Osteoblast (primary cell): ENCODE measurements at regions not wholly inside any gene's neighbourhood (a gene's known extent, or its start where the extent isn't known, plus 50 kb on each side); places are given as distances from the start of the nearest gene placed in this dataset.

ENCODE experiments used
- DNase-seq: peaks from one replicate; pipeline ENCODE4 v3.0.0; 2011; ENCODE audit warnings: low spot score, mixed read lengths; ENCODE audit not compliant: insufficient read length; ENCODE audit errors: missing footprints
- H2AFZ ChIP-seq: 2 replicates; pipeline ENCODE4 v1.6.0; 2011; ENCODE audit warnings: mild to moderate bottlenecking, low read length
- H3K27ac ChIP-seq: 2 replicates; pipeline ENCODE4 v1.5.1; 2011; ENCODE audit warnings: mild to moderate bottlenecking, low read depth, low read length, moderate library complexity
- H3K27me3 ChIP-seq: 2 replicates; pipeline ENCODE4 v1.6.0; 2012; ENCODE audit warnings: mild to moderate bottlenecking, control low read depth, inconsistent platforms, low read length, moderate library complexity; ENCODE audit not compliant: insufficient read depth
- H3K36me3 ChIP-seq: 2 replicates; pipeline ENCODE4 v1.5.1; 2011; ENCODE audit warnings: mild to moderate bottlenecking, low read length, control low read depth, moderate library complexity; ENCODE audit not compliant: insufficient read depth
- H3K4me1 ChIP-seq: 2 replicates; pipeline ENCODE4 v1.5.1; 2011; ENCODE audit warnings: mild to moderate bottlenecking, low read length, control low read depth, moderate library complexity; ENCODE audit not compliant: insufficient read depth
- H3K4me2 ChIP-seq: 2 replicates; pipeline ENCODE4 v1.6.0; 2011; ENCODE audit warnings: mild to moderate bottlenecking, low read length; ENCODE audit not compliant: insufficient read depth
- H3K4me3 ChIP-seq: fragments of 200-600 bp; sonication (generic); 3 replicates; pipeline ENCODE4 v1.5.1; 2012; ENCODE audit warnings: mild to moderate bottlenecking, low read length, inconsistent platforms; ENCODE audit not compliant: insufficient read depth
- H3K79me2 ChIP-seq: 2 replicates; pipeline ENCODE4 v1.6.0; 2012; ENCODE audit warnings: mild to moderate bottlenecking, low read length, control low read depth, inconsistent platforms; ENCODE audit not compliant: insufficient read depth
- H3K9me3 ChIP-seq: 2 replicates; pipeline ENCODE4 v1.5.1; 2011; ENCODE audit warnings: low read depth, low read length, control low read depth
- H4K20me1 ChIP-seq: 2 replicates; pipeline ENCODE4 v1.6.0; 2012; ENCODE audit warnings: mild to moderate bottlenecking, low read length, control low read depth; ENCODE audit not compliant: insufficient read depth
- CTCF ChIP-seq: IDR thresholded peaks from 2 replicates; pipeline ENCODE4 v1.5.1; 2011; ENCODE audit warnings: mild to moderate bottlenecking, low read depth, low read length, moderate library complexity; ENCODE audit errors: extremely low read depth

- H4K20me1 ChIP-seq, result no peaks in the 10 kb centered on the region
- no peaks in the 10 kb centered on the region for H3K79me2 ChIP-seq
These were observed 219.6 kb downstream of the ANAPC1 start for GRCh38 chr2:111664275-111664850.

GRCh38 chr2:111665011-111665410 is 219.0 kb downstream of the ANAPC1 start:
- no peak overlapping the region for H3K4me3 ChIP-seq
- DNase-seq, result no peak
- H3K9me3 ChIP-seq, result no peaks in the 10 kb centered on the region
- no peaks in the 10 kb centered on the region for H4K20me1 ChIP-seq
- H2AFZ ChIP-seq, result no peak overlapping the region
- peaks cover 27% of the 10 kb centered on the region for H3K4me1 ChIP-seq
- H3K27ac ChIP-seq, result no peak overlapping the region
- no peak for TF ChIP-seq CTCF
- no peaks in the 10 kb centered on the region for H3K36me3 ChIP-seq
- H3K27me3 ChIP-seq, result no peaks in the 10 kb centered on the region
- no peaks in the 10 kb centered on the region for H3K79me2 ChIP-seq
- H3K4me2 ChIP-seq, result no peak overlapping the region

More at GRCh38 chr2:111664275-111664850, 219.6 kb downstream of the ANAPC1 start:
- no peak overlapping the region for H3K27ac ChIP-seq
- no peaks in the 10 kb centered on the region for H3K36me3 ChIP-seq
- peaks cover 33% of the 10 kb centered on the region for H3K4me1 ChIP-seq
- no peak overlapping the region for H3K4me2 ChIP-seq
- no peak overlapping the region for H3K4me3 ChIP-seq
- no peak overlapping the region for H2AFZ ChIP-seq
- no peak for TF ChIP-seq CTCF
- no peak for DNase-seq
- H3K9me3 ChIP-seq, result no peaks in the 10 kb centered on the region
- no peaks in the 10 kb centered on the region for H3K27me3 ChIP-seq

GRCh38 chr2:111665551-111666116 is 218.4 kb downstream of the ANAPC1 start:
- H3K9me3 ChIP-seq, result no peaks in the 10 kb centered on the region
- H3K4me2 ChIP-seq, result no peak overlapping the region
- no peak for DNase-seq
- no peak overlapping the region for H3K27ac ChIP-seq
- H3K4me1 ChIP-seq, result peaks cover 23% of the 10 kb centered on the region
- H4K20me1 ChIP-seq, result no peaks in the 10 kb centered on the region
- no peak for TF ChIP-seq CTCF
- no peaks in the 10 kb centered on the region for H3K27me3 ChIP-seq
- no peaks in the 10 kb centered on the region for H3K36me3 ChIP-seq
- H2AFZ ChIP-seq, result no peak overlapping the region
- H3K4me3 ChIP-seq, result no peak overlapping the region
- H3K79me2 ChIP-seq, result no peaks in the 10 kb centered on the region

GRCh38 chr2:111666160-111666559 is 217.8 kb downstream of the ANAPC1 start:
- H3K27me3 ChIP-seq, result no peaks in the 10 kb centered on the region
- no peak overlapping the region for H3K4me3 ChIP-seq
- H3K9me3 ChIP-seq, result no peaks in the 10 kb centered on the region
- H4K20me1 ChIP-seq, result no peaks in the 10 kb centered on the region
- no peak overlapping the region for H3K4me2 ChIP-seq
- H3K79me2 ChIP-seq, result no peaks in the 10 kb centered on the region
- H3K36me3 ChIP-seq, result no peaks in the 10 kb centered on the region
- no peak for DNase-seq
- H3K4me1 ChIP-seq, result peaks cover 23% of the 10 kb centered on the region
- H2AFZ ChIP-seq, result no peak overlapping the region
- no peak overlapping the region for H3K27ac ChIP-seq
- TF ChIP-seq CTCF, result no peak
